HG03280 (cell line): ENCODE measurements at regions not wholly inside any gene's neighbourhood (a gene's known extent, or its start where the extent isn't known, plus 50 kb on each side); places are given as distances from the start of the nearest gene placed in this dataset.
"Not testable (repeated sequence)": the region's sequence is repeated elsewhere in the genome, so short reads cannot be mapped to it uniquely, and the experiment has no call there.

ENCODE experiments used
- ATAC-seq: cut with Tn5 transposase; IDR thresholded peaks from one replicate; pipeline ENCODE4 v1.9.1; 2021; ENCODE audit warnings: mild to moderate bottlenecking, moderate library complexity; ENCODE audit not compliant: unreplicated experiment

DNA sequence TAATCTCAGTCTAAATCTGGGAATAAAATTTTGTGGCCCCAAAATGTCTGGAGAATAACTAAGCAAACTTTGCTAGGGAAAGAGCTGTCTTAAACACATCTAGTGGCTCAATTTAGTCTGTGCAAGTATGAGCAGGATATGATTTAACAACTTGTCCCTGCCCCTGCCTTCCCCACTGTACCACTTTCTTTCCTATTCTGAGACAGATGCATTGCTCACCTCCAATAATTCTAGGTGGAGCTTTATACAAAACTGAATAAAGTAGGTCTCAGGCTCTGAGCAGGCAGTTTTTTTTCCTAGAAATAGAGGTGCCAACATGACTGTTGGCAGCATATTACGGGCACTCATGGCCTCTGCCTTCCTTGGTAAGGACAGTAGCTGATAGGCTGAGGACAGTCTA is 412.1 kb downstream of the DAD1 start:
- no peak for ATAC-seq

DNA sequence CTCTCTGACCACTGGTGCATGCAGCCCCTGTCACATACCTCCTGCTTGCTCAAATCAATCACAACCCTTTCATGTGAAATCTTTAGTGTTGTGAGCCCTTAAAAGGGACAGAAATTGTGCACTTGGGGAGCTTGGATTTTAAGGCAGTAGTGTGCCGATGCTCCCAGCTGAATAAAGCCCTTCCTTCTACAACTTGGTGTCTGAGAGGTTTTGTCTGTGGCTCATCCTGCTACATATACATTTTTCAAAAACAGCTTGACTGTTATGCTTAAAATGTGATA is 413.8 kb downstream of the DAD1 start:
- not testable (repeated sequence) for ATAC-seq

DNA sequence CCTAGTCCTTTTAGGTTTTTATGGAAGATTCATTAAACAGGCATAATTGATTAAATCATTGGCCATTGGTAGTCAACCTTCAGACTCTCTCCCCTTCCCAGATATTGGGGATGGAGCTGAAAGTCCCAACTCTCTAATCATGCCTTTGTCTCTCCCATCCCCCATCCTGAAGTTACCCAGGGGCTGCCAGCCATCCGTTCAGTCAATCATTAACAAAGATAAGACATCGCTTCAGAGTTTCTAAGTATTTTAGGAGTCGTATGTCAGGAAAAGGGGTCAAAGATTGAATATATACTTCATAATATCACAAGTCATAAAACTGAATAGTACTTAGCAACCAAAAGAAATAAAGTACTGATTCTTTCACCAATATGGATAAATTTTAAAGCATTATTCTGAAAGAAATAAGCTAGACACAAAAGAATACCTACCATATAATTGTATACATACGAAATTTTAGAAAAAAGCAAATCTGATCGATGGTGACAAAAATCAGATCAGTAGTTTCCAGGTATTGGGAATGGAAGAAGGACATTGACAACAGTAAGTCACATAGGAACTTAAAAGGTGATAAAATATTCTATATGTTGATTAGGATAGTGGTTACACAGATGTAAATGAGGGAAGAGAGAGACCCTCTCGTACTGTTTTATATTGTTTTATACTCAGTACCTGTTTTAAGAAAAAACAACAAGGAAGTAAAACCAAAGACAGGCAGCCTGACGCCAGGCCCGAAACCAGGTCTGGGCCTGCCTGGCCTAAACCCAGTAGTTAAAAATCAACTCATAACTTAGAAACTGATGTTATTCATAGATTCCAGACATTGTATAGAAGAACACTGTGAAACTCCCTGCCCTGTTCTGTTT is 414.4 kb downstream of the DAD1 start:
- no peak for ATAC-seq

GRCh38 chr14:22168092-22168955 is 420.7 kb downstream of the DAD1 start:
- ATAC-seq: no peak

DNA sequence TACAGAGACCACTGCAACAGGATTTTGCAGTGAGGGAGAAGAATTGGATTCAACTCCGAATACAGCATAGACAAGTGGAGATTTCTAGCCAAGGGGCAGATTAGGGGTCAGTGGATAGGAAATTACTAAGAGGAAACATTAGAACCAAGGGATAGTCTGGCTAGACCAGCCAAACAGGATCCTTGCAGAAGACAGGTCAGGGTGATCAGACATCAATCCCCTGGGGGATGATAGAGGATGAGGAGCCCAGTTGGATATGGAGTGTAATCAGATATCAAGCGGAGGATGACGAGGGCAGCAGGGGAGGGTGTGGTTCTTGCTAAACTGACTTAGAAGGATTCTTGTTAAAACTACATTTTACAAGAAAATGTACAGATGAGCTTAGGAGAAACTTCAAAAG is 424.4 kb downstream of the DAD1 start:
- no peak for ATAC-seq

DNA sequence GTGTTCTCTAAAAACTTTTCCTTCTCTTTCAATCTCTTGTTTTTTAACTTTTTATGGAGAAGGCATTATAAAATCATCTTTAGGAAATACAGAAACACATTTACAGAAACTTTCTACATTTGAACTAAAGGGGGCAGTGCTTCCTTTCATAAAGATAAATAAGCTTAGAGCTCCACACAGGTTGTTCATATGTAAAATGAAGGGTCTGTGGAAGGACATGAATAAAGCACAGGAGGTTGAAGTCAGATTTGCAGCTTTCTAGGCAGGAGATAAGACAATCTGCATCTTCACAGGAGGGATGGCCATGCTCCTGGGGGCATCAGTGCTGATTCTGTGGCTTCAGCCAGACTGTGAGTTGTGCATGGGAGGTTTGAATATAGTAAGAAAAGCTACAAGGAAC is 426.0 kb downstream of the DAD1 start:
- ATAC-seq: no peak

DNA sequence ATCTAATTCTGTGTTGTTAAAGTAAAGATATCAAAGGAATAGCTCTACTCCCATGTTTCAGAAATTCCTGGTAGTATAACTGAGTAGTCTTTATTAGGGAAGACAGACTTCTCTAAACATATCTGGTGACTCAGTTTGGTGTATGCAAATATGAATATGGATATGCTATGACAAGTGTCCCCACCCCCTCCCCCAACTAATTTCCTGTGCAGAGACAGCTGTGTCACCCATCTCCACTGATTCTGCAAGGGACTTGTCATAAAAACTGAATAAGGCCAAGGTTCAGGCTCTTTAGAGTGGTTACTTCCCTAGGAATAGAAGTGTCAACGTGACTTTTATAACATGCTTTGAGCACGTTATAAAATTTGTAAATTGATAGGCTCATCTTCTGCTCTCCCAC is 429.1 kb downstream of the DAD1 start:
- ATAC-seq: no peak

- no peak for ATAC-seq
Measured at GRCh38 chr14:22159099-22159498, 429.9 kb downstream of the DAD1 start.

- no peak for ATAC-seq
Measured at GRCh38 chr14:22158560-22158959, 430.5 kb downstream of the DAD1 start.

DNA sequence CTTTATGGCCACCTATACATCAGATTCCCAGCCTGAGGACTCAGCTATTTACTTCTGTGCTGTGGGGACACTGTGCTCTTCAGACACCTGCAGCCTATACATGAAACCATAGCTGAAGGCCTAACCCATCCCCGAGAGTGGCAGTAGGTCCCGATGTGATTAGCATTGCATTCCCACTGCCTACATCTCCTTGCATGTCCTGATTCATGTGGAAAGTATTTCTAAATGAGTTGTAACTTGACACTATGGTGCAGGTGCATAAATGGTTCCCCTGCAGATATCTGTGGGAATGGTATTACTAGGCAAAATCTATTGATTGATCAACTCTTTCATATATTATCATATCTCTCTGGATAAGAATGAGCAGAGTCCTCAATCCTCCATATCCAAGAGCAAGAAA is 433.5 kb downstream of the DAD1 start:
- ATAC-seq: no peak

GRCh38 chr14:22152903-22153302 is 436.1 kb downstream of the DAD1 start:
- no peak for ATAC-seq

GRCh38 chr14:22152161-22152870 is 436.7 kb downstream of the DAD1 start:
- no peak for ATAC-seq

DNA sequence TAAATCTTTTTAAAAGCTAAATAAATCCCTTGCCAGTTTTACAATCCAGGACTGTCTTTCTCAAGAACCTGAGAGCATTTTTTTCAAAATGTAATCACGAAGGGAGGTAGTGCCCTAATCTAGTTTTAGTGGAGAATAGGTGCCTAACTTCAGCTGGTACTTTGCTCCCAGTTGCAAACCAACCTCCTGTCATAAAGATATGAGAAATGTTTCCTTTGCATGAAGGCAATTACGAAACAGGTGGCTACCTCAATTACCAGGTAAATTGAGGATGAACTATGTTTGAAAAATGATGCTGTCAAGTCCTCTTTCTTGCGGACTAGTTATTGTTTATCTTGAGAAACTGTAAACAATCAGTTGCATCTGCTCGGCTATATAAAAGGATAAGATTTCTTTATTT is 437.9 kb downstream of the DAD1 start:
- no peak for ATAC-seq

- ATAC-seq: no peak
Measured at GRCh38 chr14:22149058-22149457, 440.0 kb downstream of the DAD1 start.

DNA sequence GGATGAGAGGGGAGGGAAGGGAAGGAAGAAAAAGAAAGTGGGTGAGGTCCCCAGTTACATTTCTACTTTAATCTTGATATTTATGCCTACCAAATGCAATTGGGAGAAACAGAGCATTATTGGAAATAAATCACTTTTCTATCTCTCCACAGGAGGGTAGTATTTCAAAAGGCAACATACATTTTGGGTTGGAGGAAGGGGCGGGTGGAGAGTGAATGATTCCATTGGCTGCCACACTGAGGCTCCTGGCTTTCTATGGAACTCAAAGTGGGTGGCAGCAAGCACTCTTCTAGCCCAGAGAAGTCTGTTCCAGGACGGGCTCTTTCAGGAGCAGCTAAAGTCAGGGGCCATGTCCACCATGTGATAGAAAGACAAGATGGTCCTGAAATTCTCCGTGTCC is 441.3 kb downstream of the DAD1 start:
- ATAC-seq: no peak

- ATAC-seq: no peak
Measured at GRCh38 chr14:22143363-22143762, 445.7 kb downstream of the DAD1 start.

- ATAC-seq: no peak
Measured at GRCh38 chr14:22140633-22141032, 448.4 kb downstream of the DAD1 start.

GRCh38 chr14:22131749-22132476 is 457.1 kb downstream of the DAD1 start:
- ATAC-seq: no peak

- ATAC-seq: no peak
Measured at GRCh38 chr14:22124073-22124613, 450.5 kb upstream of the OR4E1 start.

- no peak for ATAC-seq
Measured at GRCh38 chr14:22122829-22123560, 449.4 kb upstream of the OR4E1 start.
